ENCODE measurements at regions not wholly inside any gene's neighbourhood (a gene's known extent, or its start where the extent isn't known, plus 50 kb on each side); places are given as distances from the start of the nearest gene placed in this dataset.

GRCh38 chr9:88870627-88871026 is 120.6 kb upstream of the S1PR3 start (continued):
- TF ChIP-seq ZNF407 (CRISPR knock-in tag; IDR thresholded peaks at IDR 0.05; ENCODE audit: not compliant biosample characterization) (no peak), ZBTB14 (CRISPR knock-in tag; IDR thresholded peaks at IDR 0.05) (no peak), GPN1 (CRISPR knock-in tag; IDR thresholded peaks at IDR 0.05; ENCODE audit: borderline replicate concordance) (no peak), ZNF543 (CRISPR knock-in tag; IDR thresholded peaks at IDR 0.05) (no peak), ZNF224 (CRISPR knock-in tag; IDR thresholded peaks at IDR 0.05) (no peak)
- TF ChIP-seq, protein P1, sequence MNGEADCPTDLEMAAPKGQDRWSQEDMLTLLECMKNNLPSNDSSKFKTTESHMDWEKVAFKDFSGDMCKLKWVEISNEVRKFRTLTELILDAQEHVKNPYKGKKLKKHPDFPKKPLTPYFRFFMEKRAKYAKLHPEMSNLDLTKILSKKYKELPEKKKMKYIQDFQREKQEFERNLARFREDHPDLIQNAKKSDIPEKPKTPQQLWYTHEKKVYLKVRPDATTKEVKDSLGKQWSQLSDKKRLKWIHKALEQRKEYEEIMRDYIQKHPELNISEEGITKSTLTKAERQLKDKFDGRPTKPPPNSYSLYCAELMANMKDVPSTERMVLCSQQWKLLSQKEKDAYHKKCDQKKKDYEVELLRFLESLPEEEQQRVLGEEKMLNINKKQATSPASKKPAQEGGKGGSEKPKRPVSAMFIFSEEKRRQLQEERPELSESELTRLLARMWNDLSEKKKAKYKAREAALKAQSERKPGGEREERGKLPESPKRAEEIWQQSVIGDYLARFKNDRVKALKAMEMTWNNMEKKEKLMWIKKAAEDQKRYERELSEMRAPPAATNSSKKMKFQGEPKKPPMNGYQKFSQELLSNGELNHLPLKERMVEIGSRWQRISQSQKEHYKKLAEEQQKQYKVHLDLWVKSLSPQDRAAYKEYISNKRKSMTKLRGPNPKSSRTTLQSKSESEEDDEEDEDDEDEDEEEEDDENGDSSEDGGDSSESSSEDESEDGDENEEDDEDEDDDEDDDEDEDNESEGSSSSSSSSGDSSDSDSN (CRISPR knock-in tag; IDR thresholded peaks at IDR 0.05) = no peak
- TF ChIP-seq, protein P2, sequence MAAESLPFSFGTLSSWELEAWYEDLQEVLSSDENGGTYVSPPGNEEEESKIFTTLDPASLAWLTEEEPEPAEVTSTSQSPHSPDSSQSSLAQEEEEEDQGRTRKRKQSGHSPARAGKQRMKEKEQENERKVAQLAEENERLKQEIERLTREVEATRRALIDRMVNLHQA (CRISPR knock-in tag; IDR thresholded peaks at IDR 0.05) = no peak
- TF ChIP-seq, protein P3, sequence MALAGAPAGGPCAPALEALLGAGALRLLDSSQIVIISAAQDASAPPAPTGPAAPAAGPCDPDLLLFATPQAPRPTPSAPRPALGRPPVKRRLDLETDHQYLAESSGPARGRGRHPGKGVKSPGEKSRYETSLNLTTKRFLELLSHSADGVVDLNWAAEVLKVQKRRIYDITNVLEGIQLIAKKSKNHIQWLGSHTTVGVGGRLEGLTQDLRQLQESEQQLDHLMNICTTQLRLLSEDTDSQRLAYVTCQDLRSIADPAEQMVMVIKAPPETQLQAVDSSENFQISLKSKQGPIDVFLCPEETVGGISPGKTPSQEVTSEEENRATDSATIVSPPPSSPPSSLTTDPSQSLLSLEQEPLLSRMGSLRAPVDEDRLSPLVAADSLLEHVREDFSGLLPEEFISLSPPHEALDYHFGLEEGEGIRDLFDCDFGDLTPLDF (CRISPR knock-in tag; IDR thresholded peaks at IDR 0.05) = no peak
- TF ChIP-seq, protein P4, sequence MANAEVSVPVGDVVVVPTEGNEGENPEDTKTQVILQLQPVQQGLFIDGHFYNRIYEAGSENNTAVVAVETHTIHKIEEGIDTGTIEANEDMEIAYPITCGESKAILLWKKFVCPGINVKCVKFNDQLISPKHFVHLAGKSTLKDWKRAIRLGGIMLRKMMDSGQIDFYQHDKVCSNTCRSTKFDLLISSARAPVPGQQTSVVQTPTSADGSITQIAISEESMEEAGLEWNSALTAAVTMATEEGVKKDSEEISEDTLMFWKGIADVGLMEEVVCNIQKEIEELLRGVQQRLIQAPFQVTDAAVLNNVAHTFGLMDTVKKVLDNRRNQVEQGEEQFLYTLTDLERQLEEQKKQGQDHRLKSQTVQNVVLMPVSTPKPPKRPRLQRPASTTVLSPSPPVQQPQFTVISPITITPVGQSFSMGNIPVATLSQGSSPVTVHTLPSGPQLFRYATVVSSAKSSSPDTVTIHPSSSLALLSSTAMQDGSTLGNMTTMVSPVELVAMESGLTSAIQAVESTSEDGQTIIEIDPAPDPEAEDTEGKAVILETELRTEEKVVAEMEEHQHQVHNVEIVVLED (CRISPR knock-in tag; IDR thresholded peaks at IDR 0.05; ENCODE audit: borderline replicate concordance) = no peak
